ENCODE measurements at regions not wholly inside any gene's neighbourhood (a gene's known extent, or its start where the extent isn't known, plus 50 kb on each side); places are given as distances from the start of the nearest gene placed in this dataset.

DNA sequence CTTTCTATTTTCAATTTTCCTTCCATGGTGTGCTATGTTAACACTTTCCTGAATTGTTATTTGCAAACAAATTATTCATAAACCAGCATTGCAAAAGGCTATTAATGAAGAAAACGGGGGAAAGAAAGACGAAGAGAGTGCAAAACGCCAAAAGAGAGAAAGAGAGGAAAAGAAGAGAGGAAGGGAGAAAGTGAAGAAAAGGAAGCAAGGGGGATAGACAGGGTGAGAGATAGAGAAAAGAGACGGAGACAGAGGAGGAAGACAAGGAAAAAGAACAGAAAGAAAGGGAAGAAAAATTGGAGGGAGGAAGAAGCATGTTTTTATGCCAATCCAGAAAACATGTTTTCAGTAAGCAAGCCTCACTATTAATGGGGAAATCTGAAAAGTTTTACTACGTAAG lies 310.6 kb downstream of the TFEC start:
- TF ChIP-seq, protein P1, sequence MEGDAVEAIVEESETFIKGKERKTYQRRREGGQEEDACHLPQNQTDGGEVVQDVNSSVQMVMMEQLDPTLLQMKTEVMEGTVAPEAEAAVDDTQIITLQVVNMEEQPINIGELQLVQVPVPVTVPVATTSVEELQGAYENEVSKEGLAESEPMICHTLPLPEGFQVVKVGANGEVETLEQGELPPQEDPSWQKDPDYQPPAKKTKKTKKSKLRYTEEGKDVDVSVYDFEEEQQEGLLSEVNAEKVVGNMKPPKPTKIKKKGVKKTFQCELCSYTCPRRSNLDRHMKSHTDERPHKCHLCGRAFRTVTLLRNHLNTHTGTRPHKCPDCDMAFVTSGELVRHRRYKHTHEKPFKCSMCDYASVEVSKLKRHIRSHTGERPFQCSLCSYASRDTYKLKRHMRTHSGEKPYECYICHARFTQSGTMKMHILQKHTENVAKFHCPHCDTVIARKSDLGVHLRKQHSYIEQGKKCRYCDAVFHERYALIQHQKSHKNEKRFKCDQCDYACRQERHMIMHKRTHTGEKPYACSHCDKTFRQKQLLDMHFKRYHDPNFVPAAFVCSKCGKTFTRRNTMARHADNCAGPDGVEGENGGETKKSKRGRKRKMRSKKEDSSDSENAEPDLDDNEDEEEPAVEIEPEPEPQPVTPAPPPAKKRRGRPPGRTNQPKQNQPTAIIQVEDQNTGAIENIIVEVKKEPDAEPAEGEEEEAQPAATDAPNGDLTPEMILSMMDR (IDR thresholded peaks at IDR 0.05): no peak
- TF ChIP-seq POLR2A (IDR thresholded peaks at IDR 0.05): no peak

Measured in heart left ventricle (tissue), 13 donors.